HG02852 (cell line): ENCODE measurements at regions not wholly inside any gene's neighbourhood (a gene's known extent, or its start where the extent isn't known, plus 50 kb on each side); places are given as distances from the start of the nearest gene placed in this dataset.

Source experiments
- ATAC-seq: cut with Tn5 transposase; IDR thresholded peaks from one replicate; pipeline ENCODE4 v1.9.1; 2021; ENCODE audit warnings: mild to moderate bottlenecking, moderate library complexity; ENCODE audit not compliant: unreplicated experiment

- ATAC-seq = no peak
Observed at GRCh38 chr12:40172879-40173278, 51.9 kb upstream of the LRRK2 start.

- no peak for ATAC-seq
Observed at GRCh38 chr12:40171501-40171900, 53.3 kb upstream of the LRRK2 start.

GRCh38 chr12:40171066-40171465, 53.7 kb upstream of the LRRK2 start:
- no peak for ATAC-seq

GRCh38 chr12:40170593-40170992, 54.2 kb upstream of the LRRK2 start:
- no peak for ATAC-seq

DNA sequence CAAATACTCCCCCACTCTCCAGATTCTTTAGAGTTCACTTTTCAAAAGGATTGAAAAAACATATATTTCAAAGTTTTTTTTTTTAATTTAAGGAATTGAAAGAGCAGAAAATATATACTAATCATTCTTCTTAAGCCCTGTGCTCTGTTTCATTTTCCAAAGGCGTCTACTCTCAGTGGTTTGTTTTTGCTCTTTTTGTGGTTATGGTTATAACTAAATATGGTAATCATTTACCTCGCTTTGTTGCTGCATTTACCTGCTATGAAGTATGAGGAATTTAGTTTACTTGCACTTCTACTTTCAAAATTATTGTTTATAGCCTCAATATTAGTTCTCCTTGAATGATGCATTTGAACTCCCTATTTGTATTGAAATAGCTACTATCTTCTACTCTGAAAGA, 55.9 kb upstream of the LRRK2 start:
- ATAC-seq = peak; percentile 95

GRCh38 chr12:40168419-40168818, 56.4 kb upstream of the LRRK2 start:
- ATAC-seq = peak; percentile 29

DNA sequence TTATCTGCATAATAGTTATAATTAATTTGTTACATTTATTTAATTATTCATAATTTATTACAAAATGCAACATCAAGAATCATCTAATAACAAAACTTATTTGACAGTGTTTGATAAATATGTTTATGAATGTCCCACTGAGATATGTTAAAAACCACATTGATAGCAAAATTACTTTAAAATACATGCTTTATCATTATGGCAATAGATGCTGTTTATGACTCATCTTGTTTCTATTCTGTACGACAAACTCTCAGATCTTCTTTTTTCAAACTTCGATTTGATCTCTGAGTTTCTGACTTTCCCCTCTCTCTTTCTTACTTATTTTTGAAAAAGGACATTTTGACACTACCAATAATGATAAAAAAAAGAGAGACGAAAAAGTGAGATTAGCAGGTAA, 56.8 kb upstream of the LRRK2 start:
- ATAC-seq = peak; percentile 54

- ATAC-seq = no peak
Observed at GRCh38 chr12:40165179-40165578, 59.3 kb upstream of the SLC2A13 start.

DNA sequence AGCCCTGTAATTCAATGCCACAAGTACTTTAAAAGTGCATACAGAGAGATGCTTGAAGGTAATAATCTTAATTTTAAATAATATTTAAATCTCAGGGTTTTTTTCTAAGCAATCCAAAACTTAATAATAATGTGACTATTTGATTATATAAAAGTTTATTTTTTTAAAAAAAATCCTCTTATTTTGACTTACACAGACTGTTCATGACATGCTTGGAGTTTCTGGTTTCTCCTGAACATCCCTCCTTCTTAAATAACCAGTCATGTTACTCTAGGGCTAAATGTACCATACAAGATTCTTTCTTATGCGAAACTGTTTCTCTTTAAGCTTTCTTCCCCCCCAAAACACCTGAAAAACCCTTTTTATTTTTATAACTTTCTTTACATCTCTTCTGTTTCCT, 58.2 kb upstream of the SLC2A13 start:
- no peak for ATAC-seq

GRCh38 chr12:40162033-40162432, 56.2 kb upstream of the SLC2A13 start:
- ATAC-seq = no peak

- ATAC-seq = peak; percentile 72
Observed at GRCh38 chr12:40158592-40159111, 52.8 kb upstream of the SLC2A13 start.

DNA sequence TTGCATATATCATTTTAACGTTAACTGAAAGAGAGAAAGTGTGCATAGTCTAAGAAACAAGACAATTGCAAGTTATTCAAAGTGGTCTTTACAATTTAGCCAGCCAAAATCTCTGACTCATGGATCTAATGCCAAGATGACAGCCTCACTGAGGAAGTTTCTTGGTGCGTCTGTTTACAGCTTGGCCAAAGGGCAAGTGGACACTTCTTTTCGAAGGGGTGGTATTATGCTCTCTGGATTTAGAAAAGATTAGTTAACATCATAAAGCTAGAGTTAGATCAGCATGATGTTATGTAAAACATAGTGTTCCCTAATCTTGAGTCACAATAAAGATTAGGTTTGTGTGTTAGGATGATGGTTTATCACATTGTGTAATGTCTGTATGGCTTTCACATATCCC, 51.5 kb upstream of the SLC2A13 start:
- ATAC-seq = no peak

GRCh38 chr12:40156021-40156764, 50.3 kb upstream of the SLC2A13 start:
- no peak for ATAC-seq
